ENCODE measurements at regions not wholly inside any gene's neighbourhood (a gene's known extent, or its start where the extent isn't known, plus 50 kb on each side); places are given as distances from the start of the nearest gene placed in this dataset.

DNA sequence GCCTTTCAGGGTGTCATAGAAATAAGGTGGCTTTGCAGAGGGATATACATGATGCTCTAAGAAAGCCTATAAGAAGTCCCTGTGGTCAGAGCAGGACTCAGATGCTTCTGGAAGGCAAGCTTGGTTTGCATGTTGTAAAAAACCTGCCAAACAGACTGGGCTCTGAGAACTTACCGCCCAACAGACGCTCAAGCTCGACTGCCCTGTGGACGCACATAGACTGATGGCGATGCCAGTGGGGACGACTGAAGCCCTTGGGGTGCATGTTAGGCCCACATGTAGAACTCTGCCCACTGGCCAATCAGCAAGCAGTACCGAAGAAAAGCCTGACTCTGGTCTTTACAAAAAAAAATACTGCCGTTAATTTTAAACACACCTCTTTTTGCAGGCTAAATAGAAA, 133.8 kb downstream of the NAV1 start:
- Mint-ChIP-seq H3K36me3 (no peaks in the 10 kb centered on the region), H3K27ac (no peak overlapping the region), H3K27me3 (peaks cover 2% of the 10 kb centered on the region), H3K4me3 (no peak overlapping the region), H3K4me1 (ENCODE audit: low read depth) (peaks cover 5% of the 10 kb centered on the region), H3K9me3 (ENCODE audit: low read depth) (no peaks in the 10 kb centered on the region)

DNA sequence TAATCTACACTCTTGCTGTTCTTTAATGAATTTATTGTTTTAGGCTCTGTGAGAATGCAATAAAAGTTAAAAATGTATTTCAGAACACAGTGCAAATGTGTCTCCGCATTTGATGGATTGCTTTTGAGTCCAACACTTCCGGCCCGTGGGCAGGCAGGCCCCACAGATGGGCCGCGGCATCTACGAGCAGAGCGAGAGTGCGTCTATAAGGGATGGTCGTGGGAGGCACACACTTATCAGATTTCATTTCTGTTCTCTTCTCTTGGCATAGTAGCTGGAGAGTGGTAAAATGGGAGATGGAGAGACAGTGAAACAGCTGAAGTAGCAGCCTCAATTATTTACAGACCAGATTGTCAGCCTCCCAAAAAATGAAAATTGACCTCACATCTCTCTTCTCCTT, 134.2 kb downstream of the NAV1 start:
- Mint-ChIP-seq H3K9me3 (ENCODE audit: low read depth) (no peaks in the 10 kb centered on the region), H3K4me3 (no peak overlapping the region), H3K27ac (no peak overlapping the region)

DNA sequence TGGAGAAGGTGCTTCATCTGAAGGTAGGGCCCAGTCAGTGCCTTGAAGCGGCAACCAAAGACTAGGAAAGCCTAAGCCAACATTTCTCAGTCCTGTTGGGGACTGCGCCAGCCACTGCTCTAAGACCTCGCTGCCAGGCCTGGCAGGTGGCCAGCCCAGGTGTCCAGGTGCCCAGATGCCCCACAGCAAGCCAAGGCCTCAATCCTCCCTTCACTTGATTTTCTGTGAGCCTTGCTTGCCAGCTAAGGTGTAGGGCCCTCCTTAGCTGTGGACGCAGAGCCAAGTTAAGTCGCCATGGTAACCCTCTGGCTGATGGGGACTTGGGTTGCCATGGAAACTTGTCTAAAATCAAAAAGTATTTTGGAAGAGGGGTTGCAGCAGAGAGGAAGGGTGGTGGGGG, 135.0 kb downstream of the NAV1 start:
- Mint-ChIP-seq H3K9me3 (ENCODE audit: low read depth) (no peaks in the 10 kb centered on the region), H3K4me1 (ENCODE audit: low read depth) (peaks cover 5% of the 10 kb centered on the region), H3K27ac (no peak overlapping the region), H3K36me3 (no peaks in the 10 kb centered on the region), H3K27me3 (peaks cover 2% of the 10 kb centered on the region), H3K4me3 (no peak overlapping the region)

More for the DNA sequence above, 134.2 kb downstream of the NAV1 start:
- peaks cover 2% of the 10 kb centered on the region for H3K27me3 Mint-ChIP-seq
- H3K36me3 Mint-ChIP-seq = no peaks in the 10 kb centered on the region
- peaks cover 5% of the 10 kb centered on the region for H3K4me1 Mint-ChIP-seq (ENCODE audit: low read depth)

DNA sequence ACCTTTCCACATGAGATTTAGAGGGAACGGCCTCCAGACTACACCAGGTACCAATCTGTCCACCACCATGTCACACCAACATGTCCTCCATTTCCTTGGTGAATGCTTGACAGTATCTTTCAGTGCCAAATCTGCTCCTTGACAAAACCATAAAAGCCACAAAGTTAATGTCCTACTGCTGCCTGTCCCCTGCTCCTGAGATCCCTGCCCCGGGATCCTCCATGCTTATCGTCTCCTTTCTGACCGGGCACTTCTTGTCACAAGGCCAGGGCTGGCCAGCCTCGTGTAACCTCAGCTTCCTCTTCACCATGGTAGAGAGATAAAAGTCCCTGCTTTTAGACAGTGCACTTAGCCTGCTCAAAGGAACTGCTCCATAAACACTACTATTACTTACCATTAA, 136.2 kb downstream of the NAV1 start:
- no peaks in the 10 kb centered on the region for H3K36me3 Mint-ChIP-seq
- H3K27me3 Mint-ChIP-seq = peaks cover 6% of the 10 kb centered on the region
- H3K4me3 Mint-ChIP-seq = no peak overlapping the region
- peaks cover 3% of the 10 kb centered on the region for H3K9me3 Mint-ChIP-seq (ENCODE audit: low read depth)
- peaks cover 5% of the 10 kb centered on the region for H3K4me1 Mint-ChIP-seq (ENCODE audit: low read depth)
- H3K27ac Mint-ChIP-seq = no peak overlapping the region

DNA sequence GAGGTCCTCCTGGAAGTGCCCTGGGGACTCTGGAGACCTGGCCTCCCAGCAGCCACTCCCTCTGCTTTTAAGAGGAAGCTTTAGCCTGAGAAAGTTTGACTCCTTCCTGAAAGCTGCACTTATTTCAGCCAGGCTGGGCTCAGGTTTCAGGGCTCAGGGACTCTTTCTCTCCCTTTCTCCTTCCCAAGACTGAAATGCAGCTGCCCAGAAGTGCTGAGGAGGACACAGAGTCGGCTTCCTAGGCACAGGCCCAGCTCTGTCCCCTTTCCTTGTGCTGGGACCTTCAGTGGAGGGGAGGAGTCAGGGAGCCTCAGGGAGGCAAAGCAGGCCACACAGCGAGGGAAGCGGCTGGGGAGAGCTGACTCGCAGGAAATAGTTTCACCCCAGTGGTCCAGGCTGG, 137.3 kb downstream of the NAV1 start:
- Mint-ChIP-seq H3K9me3 (ENCODE audit: low read depth) (peaks cover 3% of the 10 kb centered on the region), H3K36me3 (no peaks in the 10 kb centered on the region), H3K4me3 (no peak overlapping the region), H3K4me1 (ENCODE audit: low read depth) (peaks cover 5% of the 10 kb centered on the region), H3K27me3 (peaks cover 6% of the 10 kb centered on the region), H3K27ac (no peak overlapping the region)

DNA sequence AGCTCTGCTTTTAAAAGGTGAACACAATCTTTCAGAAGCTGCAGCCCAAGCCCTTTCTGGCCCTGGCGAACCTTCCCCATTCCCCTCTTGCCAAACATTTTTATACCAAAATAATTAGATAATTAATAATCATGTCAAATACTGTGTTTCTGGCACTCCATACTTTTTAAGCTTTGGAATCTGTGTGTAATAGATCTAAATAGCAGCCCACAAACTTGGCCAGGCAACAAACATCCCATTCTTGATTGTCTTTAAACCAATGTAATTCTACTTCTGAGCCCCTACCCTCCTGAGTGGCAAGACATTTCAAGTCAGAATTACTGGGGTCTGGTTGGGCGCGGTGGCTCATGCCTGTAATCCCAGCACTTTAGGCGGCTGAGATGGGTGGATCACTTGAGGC, 137.7 kb downstream of the NAV1 start:
- H3K9me3 Mint-ChIP-seq (ENCODE audit: low read depth) = peaks cover 3% of the 10 kb centered on the region
- H3K4me3 Mint-ChIP-seq = no peak overlapping the region
- H3K4me1 Mint-ChIP-seq (ENCODE audit: low read depth) = peaks cover 5% of the 10 kb centered on the region
- peaks cover 6% of the 10 kb centered on the region for H3K27me3 Mint-ChIP-seq
- H3K27ac Mint-ChIP-seq = no peak overlapping the region
- no peaks in the 10 kb centered on the region for H3K36me3 Mint-ChIP-seq

DNA sequence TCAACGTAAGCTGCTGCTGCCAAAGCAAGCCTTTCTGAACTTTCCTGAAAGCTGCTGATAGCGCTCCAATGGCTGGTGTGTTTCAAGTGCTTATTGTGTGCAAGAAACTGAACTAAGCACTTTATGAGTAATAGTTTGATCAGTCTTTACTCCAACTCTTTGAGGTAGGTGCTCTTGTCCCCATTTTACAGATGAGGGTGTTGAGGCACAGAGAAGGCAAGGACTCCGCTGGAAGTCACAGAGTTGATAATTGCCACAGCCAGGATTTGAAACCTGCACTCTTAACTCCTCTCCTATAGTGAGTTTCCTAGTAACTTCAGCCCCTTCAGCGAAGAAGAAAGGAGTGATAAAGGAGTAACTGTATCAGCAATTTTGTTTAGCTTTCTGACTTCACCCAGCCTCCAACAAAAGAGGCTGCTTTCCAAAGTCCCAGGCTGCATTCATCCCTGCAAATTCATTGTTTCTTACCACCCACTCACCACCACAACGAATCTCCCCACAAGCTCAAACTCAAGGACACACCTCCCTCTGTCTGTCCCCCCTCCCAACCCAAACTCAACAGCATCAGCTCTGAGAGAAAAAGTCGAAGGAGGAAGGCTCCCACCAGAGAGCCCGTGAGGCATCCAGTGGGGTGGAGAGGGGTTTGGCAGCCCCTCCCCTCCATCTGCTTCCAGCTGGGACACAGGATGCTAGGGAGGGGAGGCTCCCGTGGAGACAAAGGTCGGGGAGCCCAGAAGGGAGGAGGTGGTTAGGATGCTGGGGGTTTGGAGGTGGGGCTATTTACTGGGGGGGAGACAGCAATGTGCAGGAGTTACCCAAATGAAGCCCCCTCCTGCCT, 139.6 kb downstream of the NAV1 start:
- Mint-ChIP-seq H3K27me3 (peaks cover 8% of the 10 kb centered on the region), H3K27ac (no peak overlapping the region), H3K9me3 (ENCODE audit: low read depth) (peaks cover 3% of the 10 kb centered on the region), H3K36me3 (no peaks in the 10 kb centered on the region), H3K4me1 (ENCODE audit: low read depth) (no peaks in the 10 kb centered on the region), H3K4me3 (no peak overlapping the region)

DNA sequence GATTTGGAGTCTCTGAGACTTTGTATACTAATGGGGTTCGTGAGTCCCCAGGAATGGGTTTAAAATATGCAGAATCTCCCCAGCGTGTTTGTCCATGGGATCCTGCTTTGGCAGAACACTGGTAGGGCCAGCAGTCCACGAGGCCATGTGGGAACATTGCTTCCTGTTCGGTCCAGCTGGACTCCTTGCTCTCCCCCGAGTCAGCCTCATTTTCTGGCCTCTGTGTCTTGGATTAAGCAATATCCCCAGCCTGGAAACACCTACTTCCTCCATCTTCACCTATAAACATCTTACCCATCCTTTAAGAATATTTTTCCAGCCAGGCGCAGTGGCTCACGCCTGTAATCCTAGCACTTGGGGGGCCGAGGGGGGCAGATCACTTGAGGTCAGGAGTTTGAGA, 142.4 kb downstream of the NAV1 start:
- no peak overlapping the region for H3K27ac Mint-ChIP-seq
- peaks cover 7% of the 10 kb centered on the region for H3K27me3 Mint-ChIP-seq
- peaks cover 3% of the 10 kb centered on the region for H3K9me3 Mint-ChIP-seq (ENCODE audit: low read depth)
- no peaks in the 10 kb centered on the region for H3K36me3 Mint-ChIP-seq
- H3K4me1 Mint-ChIP-seq (ENCODE audit: low read depth) = no peaks in the 10 kb centered on the region
- no peak overlapping the region for H3K4me3 Mint-ChIP-seq

DNA sequence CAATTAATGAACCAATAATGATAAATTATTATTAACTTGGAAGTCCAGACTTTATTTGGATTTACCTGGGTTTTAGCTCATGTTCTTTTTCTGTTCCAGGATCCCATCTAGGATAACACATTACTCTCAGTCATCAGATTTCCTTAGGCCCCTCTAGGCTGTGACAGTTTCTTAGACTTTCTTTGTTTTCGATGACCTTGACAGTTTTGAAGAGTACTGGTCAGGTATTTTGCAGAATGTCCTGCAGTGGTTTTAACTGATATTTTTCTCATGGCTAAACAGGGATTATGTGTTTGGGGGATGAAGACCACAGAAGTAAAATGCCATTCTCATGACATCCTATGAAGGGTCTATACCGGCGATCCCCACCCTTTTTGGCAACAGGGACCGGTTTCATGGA, 144.0 kb downstream of the NAV1 start:
- H3K27me3 Mint-ChIP-seq = peaks cover 7% of the 10 kb centered on the region
- H3K27ac Mint-ChIP-seq = no peak overlapping the region
- H3K4me1 Mint-ChIP-seq (ENCODE audit: low read depth) = no peaks in the 10 kb centered on the region
- no peak overlapping the region for H3K4me3 Mint-ChIP-seq
- peaks cover 3% of the 10 kb centered on the region for H3K9me3 Mint-ChIP-seq (ENCODE audit: low read depth)
- H3K36me3 Mint-ChIP-seq = no peaks in the 10 kb centered on the region

DNA sequence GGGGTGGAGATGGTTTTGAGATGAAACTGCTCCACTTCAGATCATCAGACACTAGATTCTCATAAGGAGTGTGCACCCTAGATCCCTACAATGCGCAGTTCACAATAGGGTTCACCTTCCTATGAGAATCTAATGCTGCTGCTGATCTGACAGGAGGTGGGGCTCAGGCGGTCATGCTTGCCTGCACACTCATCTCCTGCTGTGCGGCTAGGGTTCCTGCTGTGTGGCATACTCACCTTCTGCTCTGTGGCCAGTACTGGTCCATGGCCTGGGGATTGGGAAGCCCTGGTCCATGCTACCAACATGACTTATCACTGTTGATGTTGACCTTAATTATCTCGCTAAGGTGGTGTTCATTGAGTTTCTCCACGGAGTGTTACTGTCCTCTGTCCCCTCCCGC, 144.5 kb downstream of the NAV1 start:
- H3K4me1 Mint-ChIP-seq (ENCODE audit: low read depth) = no peaks in the 10 kb centered on the region
- H3K27ac Mint-ChIP-seq = no peak overlapping the region
- H3K4me3 Mint-ChIP-seq = no peak overlapping the region
- H3K27me3 Mint-ChIP-seq = peaks cover 7% of the 10 kb centered on the region
- H3K36me3 Mint-ChIP-seq = no peaks in the 10 kb centered on the region
- H3K9me3 Mint-ChIP-seq (ENCODE audit: low read depth) = peaks cover 3% of the 10 kb centered on the region

DNA sequence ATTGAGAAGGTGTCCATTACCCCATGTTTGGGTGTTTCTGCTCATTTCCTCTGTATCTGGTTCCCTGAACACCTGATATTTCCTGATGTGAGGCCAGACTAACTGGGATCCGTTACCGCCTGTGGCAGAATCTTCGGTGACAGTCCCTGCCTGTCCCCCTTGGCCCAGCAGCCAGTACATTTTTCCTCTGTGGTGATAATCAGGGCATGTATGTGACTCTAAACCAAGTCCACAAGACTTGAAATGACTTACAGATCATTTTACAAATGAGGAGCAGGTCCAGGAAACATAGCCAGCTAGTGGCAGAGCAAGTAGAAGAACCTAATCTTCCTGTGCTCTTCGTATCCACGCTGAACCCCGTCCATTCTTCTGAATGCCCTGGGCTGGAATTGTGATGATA, 143.5 kb upstream of the IPO9 start:
- Mint-ChIP-seq H3K4me1 (ENCODE audit: low read depth) (no peaks in the 10 kb centered on the region), H3K36me3 (no peaks in the 10 kb centered on the region), H3K27ac (no peak overlapping the region)

DNA sequence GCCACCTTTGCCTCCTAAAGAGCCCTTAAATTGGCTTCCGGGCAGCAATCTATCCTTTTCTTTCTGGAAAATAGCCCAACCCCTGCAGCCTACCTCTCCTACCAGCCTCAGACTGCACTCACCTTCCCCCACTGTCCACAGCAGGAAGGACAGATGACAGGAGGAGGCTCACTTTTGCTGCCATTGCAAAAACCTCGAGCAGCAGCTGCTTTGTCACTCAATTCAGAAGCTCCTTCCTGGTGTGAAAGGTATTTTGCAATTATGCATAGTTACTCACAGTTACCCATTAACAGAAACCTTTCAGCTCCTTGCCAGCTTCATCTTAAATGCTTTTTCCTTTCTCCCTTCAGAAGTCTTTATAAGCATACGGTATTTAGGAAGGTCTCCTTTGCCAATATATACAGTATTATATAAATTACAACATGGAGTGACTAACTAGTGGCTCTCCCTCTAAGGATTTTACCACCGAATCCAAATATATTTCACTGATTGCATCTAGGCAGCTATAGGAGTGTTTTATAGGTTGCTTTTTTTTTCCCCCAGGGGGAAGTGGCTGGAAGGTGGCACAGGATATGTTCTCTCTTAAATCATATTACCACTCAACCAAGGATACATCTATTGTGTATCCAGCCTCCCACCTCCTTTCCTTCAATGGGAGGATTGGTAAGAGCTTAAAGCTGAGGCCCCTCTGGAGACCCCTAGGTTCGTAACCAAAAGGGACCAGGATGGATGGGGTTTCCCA, 142.1 kb upstream of the IPO9 start:
- H3K4me3 Mint-ChIP-seq = no peak overlapping the region
- H3K27me3 Mint-ChIP-seq = peaks cover 3% of the 10 kb centered on the region
- H3K27ac Mint-ChIP-seq = no peak overlapping the region
- no peaks in the 10 kb centered on the region for H3K36me3 Mint-ChIP-seq
- no peaks in the 10 kb centered on the region for H3K9me3 Mint-ChIP-seq (ENCODE audit: low read depth)
- no peaks in the 10 kb centered on the region for H3K4me1 Mint-ChIP-seq (ENCODE audit: low read depth)

More for the DNA sequence above, 143.5 kb upstream of the IPO9 start:
- Mint-ChIP-seq H3K9me3 (ENCODE audit: low read depth) (no peaks in the 10 kb centered on the region), H3K27me3 (peaks cover 3% of the 10 kb centered on the region), H3K4me3 (no peak overlapping the region)

DNA sequence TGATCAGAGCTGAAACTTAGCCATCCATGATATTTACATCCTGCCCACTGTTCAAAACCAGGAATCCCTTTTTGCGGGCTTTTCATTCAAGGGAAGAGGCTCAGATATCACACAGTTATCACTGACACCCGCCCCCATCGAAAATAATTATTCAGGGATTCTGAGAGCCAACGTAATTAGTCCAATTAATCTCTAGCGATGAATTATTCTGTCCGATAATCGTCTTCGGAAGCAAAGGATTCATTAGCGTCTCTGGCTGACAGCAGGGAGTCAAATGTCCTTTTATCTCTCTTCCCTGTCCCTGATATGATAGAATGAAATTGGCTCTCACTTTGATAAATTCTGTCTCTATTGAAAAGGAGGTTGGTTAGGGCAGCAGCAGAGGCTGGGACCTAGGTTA, 140.4 kb upstream of the IPO9 start:
- H3K9me3 Mint-ChIP-seq (ENCODE audit: low read depth) = no peaks in the 10 kb centered on the region
- H3K36me3 Mint-ChIP-seq = no peaks in the 10 kb centered on the region
- H3K27me3 Mint-ChIP-seq = no peaks in the 10 kb centered on the region
- H3K4me1 Mint-ChIP-seq (ENCODE audit: low read depth) = no peaks in the 10 kb centered on the region
- H3K27ac Mint-ChIP-seq = no peak overlapping the region
- H3K4me3 Mint-ChIP-seq = no peak overlapping the region

DNA sequence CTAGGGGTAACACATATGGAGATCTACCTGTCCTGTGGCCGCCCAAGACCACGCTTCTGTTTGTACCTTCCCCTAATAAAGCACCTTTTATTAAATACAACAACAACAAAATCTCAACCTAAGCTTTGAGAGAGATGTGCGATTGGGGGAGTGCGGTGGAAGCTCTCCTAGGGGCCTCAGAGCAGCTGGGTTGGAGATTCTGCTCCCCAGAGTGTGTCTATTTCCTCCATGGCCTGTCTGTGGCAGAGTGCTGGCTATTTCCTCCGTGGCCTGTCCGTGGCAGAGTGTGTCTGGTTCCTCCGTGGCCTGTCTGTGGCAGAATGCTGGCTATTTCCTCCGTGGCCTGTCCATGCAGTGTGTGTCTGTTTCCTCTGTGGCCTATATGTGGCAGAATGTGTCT, 139.3 kb upstream of the IPO9 start:
- Mint-ChIP-seq H3K27me3 (no peaks in the 10 kb centered on the region), H3K4me3 (no peak overlapping the region), H3K9me3 (ENCODE audit: low read depth) (no peaks in the 10 kb centered on the region), H3K4me1 (ENCODE audit: low read depth) (no peaks in the 10 kb centered on the region), H3K27ac (no peak overlapping the region), H3K36me3 (no peaks in the 10 kb centered on the region)

DNA sequence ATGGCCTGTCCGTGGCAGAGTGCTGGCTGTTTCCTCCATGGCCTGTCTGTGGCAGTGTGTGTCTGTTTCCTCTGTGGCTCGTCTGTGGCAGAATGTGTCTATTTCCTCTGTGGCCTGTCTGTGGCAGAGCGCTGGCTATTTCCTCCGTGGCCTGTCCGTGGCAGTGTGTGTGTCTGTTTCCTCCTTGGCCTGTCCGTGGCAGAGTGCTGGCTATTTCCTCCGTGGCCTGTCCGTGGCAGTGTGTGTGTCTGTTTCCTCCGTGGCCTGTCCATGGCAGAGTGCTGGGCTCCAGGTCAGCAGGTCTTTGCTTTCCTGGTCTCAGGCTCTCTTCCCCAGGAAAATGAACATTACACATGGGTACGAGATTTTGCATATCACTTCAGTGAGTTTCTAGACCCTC, 138.4 kb upstream of the IPO9 start:
- peak overlapping the region; percentile 28 for H3K27ac Mint-ChIP-seq
- H3K36me3 Mint-ChIP-seq = no peaks in the 10 kb centered on the region
- no peaks in the 10 kb centered on the region for H3K4me1 Mint-ChIP-seq (ENCODE audit: low read depth)
- no peak overlapping the region for H3K4me3 Mint-ChIP-seq
- H3K9me3 Mint-ChIP-seq (ENCODE audit: low read depth) = no peaks in the 10 kb centered on the region
- H3K27me3 Mint-ChIP-seq = no peaks in the 10 kb centered on the region

Measured in activated naive CD8-positive, alpha-beta T cell (primary cell).